ENCODE measurements at regions not wholly inside any gene's neighbourhood (a gene's known extent, or its start where the extent isn't known, plus 50 kb on each side); places are given as distances from the start of the nearest gene placed in this dataset.

DNA sequence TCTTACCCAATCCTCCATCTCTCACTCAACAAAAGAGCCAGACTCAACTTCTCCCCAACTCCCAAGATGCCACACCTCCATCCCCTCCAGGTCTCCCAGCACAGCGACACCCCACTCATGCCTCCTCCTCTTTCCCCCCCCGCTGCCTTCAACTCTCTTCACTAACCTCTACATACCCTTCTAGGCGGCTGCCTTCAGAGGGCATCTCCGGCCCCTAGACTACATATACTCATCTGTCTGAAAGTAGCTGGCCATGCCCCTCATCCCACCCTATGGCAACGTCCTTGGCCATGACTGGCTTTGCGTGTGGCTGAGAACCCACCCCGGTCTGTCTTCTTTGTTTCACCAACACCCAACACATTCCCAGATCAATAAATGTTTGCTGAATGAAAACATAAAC, 81.7 kb upstream of the TMEM45B start:
- TF ChIP-seq CTCF (IDR thresholded peaks at IDR 0.05; ENCODE audit: extremely low read depth in 1 of 2, insufficient read depth in 1 of 2, low read depth in 1 of 2, low read length in 2 of 2): no peak
- TF ChIP-seq GATA2 (IDR thresholded peaks at IDR 0.05; ENCODE audit: insufficient read depth, insufficient read length, low read depth, low read length): no peak
- TF ChIP-seq EZH2 (IDR thresholded peaks at IDR 0.05; ENCODE audit: borderline replicate concordance, low read depth, low read length, severe bottlenecking): no peak
- no peak for TF ChIP-seq MAX (IDR thresholded peaks at IDR 0.05; ENCODE audit: insufficient read depth, insufficient read length)
- no peak for TF ChIP-seq POLR2AphosphoS5 (IDR thresholded peaks at IDR 0.05; ENCODE audit: insufficient read depth, low read depth, low read length)
- no peak for TF ChIP-seq POLR2A (IDR thresholded peaks at IDR 0.05; ENCODE audit: low read depth, low read length)
- TF ChIP-seq JUN (IDR thresholded peaks at IDR 0.05; ENCODE audit: borderline replicate concordance, insufficient read depth, insufficient read length, low read depth): no peak

All from endothelial cell of umbilical vein (primary cell).